IPS DF 6.9 (cell line): ENCODE measurements at regions not wholly inside any gene's neighbourhood (a gene's known extent, or its start where the extent isn't known, plus 50 kb on each side); places are given as distances from the start of the nearest gene placed in this dataset.
A peak's percentile ranks its signal among the peaks of the same experiment; 100 is the strongest.

Experiments
- DNase-seq: peaks from one replicate; pipeline ENCODE4 v3.0.0-alpha.2; 2013; ENCODE audit warnings: low read depth, low spot score
- H3K27ac ChIP-seq: one replicate; pipeline ENCODE4 v1.5.1; 2013; ENCODE audit warnings: low read length, control low read depth
- H3K27me3 ChIP-seq: 2 replicates; pipeline ENCODE4 v1.6.1; 2013; ENCODE audit warnings: mild to moderate bottlenecking, low read length; ENCODE audit not compliant: control insufficient read depth, insufficient read depth
- H3K36me3 ChIP-seq: 2 replicates; pipeline ENCODE4 v1.6.1; 2013; ENCODE audit warnings: low read length; ENCODE audit not compliant: control insufficient read depth, insufficient read depth
- H3K4me1 ChIP-seq: 2 replicates; pipeline ENCODE4 v1.6.1; 2013; ENCODE audit warnings: low read length; ENCODE audit not compliant: control insufficient read depth, insufficient read depth
- H3K4me3 ChIP-seq: 2 replicates; pipeline ENCODE4 v1.5.1; 2013; ENCODE audit warnings: mild to moderate bottlenecking, low read length
- H3K9me3 ChIP-seq: 2 replicates; pipeline ENCODE4 v1.6.1; 2013; ENCODE audit warnings: low read length, inconsistent platforms; ENCODE audit not compliant: control insufficient read depth, insufficient read depth
- WGBS: extraction: QIAGEN DNeasy Blood & Tissue Kit; methylation state at CpG from one replicate; pipeline ENCODE4 v1.1.7; 2013; ENCODE audit warnings: mixed read lengths, missing lambda C conversion rate; ENCODE audit not compliant: insufficient read length, insufficient coverage; 5-methylcytosine and 5-hydroxymethylcytosine counted together

DNA sequence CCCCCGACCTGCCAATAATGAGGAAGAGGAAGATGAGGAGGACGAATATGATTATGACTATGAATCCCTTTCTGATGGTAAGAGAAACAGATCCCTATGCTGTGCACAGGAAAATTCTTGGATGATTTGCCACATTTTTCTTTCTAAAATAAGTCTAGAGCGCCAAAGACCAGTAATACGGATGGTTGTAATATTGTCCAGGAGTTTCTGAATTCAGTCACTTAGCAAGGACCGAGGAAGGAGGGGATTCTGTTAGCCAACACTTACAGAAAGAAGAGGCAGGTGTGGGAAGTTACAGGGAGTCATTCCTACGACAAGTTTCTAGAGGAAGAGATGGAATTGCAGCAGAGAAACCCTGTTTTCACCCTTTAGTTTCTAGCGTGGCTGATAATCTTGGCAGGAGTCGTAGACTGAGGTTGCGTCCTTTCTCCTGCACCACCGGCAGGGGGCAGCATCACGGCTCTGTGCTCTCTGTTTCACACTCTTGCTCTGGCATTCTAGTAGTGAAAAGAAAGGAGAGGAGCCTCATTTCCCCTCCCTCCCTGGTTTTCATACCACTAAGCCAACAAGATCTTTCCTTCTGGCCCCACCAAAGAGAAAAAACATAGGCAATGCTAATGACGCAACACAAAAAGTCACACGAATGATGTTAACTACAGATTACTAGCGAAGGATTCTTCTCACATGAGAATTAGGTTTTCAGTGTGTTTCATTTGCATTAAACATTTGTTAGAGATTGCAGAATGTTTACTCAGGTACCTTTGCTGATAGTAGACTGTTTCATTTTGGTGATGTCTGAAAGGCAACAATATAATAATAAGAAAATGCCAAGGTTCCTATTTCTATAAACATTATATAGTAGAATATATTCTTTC lies 82.7 kb downstream of the NOC3L start:
- no CpG with 5 or more reads among the region's 14 CpGs for WGBS
- Histone ChIP-seq H3K4me3 (no peak overlapping the region), H3K4me1 (no peaks in the 10 kb centered on the region), H3K27me3 (no peaks in the 10 kb centered on the region), H3K9me3 (no peaks in the 10 kb centered on the region), H3K36me3 (no peaks in the 10 kb centered on the region), H3K27ac (no peak overlapping the region)
- DNase-seq = peak; percentile 61

DNA sequence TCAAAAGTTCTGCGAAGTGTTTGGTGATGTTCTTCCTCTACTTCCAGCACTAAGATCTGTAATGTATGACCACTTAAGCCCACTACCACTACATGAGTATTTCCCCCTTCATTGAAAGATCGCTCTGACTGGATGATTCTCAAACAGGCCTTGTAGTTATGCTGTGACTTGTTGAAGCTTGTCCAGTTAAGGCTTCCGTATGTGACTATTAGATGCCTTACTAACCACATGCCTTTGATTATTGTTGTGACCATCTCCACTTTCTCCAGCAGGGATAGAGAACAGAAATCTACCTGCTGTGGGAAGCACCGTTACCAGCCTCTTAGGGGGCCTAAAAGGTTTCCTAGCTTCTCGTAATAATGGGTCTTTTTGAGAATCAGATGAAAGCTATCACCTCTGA lies 81.1 kb downstream of the NOC3L start:
- no peaks in the 10 kb centered on the region for H3K4me1 ChIP-seq
- H3K27me3 ChIP-seq = no peaks in the 10 kb centered on the region
- H3K27ac ChIP-seq = no peak overlapping the region
- H3K4me3 ChIP-seq = no peak overlapping the region
- WGBS = no CpG with 5 or more reads among the region's 5 CpGs
- H3K9me3 ChIP-seq = no peaks in the 10 kb centered on the region
- no peak for DNase-seq
- no peaks in the 10 kb centered on the region for H3K36me3 ChIP-seq

- no peaks in the 10 kb centered on the region for H3K4me1 ChIP-seq
- no peaks in the 10 kb centered on the region for H3K36me3 ChIP-seq
- H3K4me3 ChIP-seq = no peak overlapping the region
- no peak overlapping the region for H3K27ac ChIP-seq
- no peak for DNase-seq
- no peaks in the 10 kb centered on the region for H3K27me3 ChIP-seq
- no CpG with 5 or more reads among the region's 2 CpGs for WGBS
- H3K9me3 ChIP-seq = no peaks in the 10 kb centered on the region
Observed at GRCh38 chr10:94282369-94282768, 80.4 kb downstream of the NOC3L start.
